Heart right ventricle (tissue), 16 donors: ENCODE measurements at regions not wholly inside any gene's neighbourhood (a gene's known extent, or its start where the extent isn't known, plus 50 kb on each side); places are given as distances from the start of the nearest gene placed in this dataset.

ENCODE experiments used
- ATAC-seq, 8 donors: fragments of 200-7000 bp; cut with Tn5 transposase; one replicate each; pipeline ENCODE4 v1.9.1; 2020; ENCODE audit warnings: mild to moderate bottlenecking in 8 of 8, moderate library complexity in 8 of 8, moderate number of reproducible peaks in 1 of 8
- DNase-seq, 2 donors: peaks; one replicate each; pipeline ENCODE4 v3.0.0-alpha.2; 2020
- H3K27ac ChIP-seq, 10 donors: fragments of 200-600 bp; sonication (generic) in 2 of 10; one replicate each; pipeline versions ENCODE4 v1.5.0 to v1.8.0; 2020 to 2022; ENCODE audit warnings: mild to moderate bottlenecking in 3 of 10
- H3K27me3 ChIP-seq, 7 donors: fragments of 200-600 bp; one replicate each; pipeline ENCODE4 v1.8.0; 2021 to 2022; ENCODE audit warnings: mild to moderate bottlenecking in 2 of 7
- H3K36me3 ChIP-seq, 9 donors: fragments of 200-600 bp; sonication (generic) in 1 of 9; one replicate each; pipeline versions ENCODE4 v1.5.0 to v1.8.0; 2020 to 2022; ENCODE audit warnings: mild to moderate bottlenecking in 2 of 9
- H3K4me1 ChIP-seq, 9 donors: fragments of 200-600 bp; sonication (generic) in 1 of 9; one replicate each; pipeline versions ENCODE4 v1.5.0 to v1.8.0; 2020 to 2022; ENCODE audit warnings: mild to moderate bottlenecking in 4 of 9
- H3K4me3 ChIP-seq, 10 donors: fragments of 200-600 bp; sonication (generic) in 2 of 10; one replicate each; pipeline versions ENCODE4 v1.5.0 to v1.8.0; 2020 to 2022; ENCODE audit warnings: mild to moderate bottlenecking in 7 of 10, moderate library complexity in 2 of 10
- H3K9me3 ChIP-seq, 11 donors: fragments of 200-600 bp in 10 of 11; sonication (generic) in 2 of 11; one replicate each; pipeline versions ENCODE4 v1.5.0 to v1.8.0; 2013 to 2022; ENCODE audit warnings: mild to moderate bottlenecking in 2 of 11, control low read depth in 1 of 11, moderate library complexity in 1 of 11
- WGBS, 2 donors: extraction: QIAGEN DNeasy Blood & Tissue Kit; methylation state at CpG; one replicate each; pipeline ENCODE4 v1.1.7; 2013; ENCODE audit warnings: inconsistent platforms in 1 of 2; 5-methylcytosine and 5-hydroxymethylcytosine counted together
- intact Hi-C, 10 donors: fragments of 100-400 bp; cut with DNase I; formaldehyde crosslinking; loops; one replicate each; pipeline versions ENCODE4 v1.11.1 to v1.14.2; 2022
- TF ChIP-seq, protein P1 (sequence below), 9 donors: fragments of 200-600 bp; sonication (generic) in 2 of 9; IDR thresholded peaks; one replicate each; pipeline versions ENCODE4 v1.5.0 to v1.8.0; 2021 to 2022; ENCODE audit warnings: antibody characterized with exemption in 9 of 9, mild to moderate bottlenecking in 5 of 9, moderate library complexity in 1 of 9
- donor health status: Arrhythmogenic right ventricular cardiomyopathy.
- donor health status: ischemic (EF 13 %, LVEDD 7.1; RV severe dilation, severe dysfunction).
- donor health status: healthy with polysubstance abuse.
- donor health status: DM: no; HTN: yes; CAD: no.
- donor health status: DM: no; HTN: no; CAD: no.
- donor health status: ischemic (EF 25% LVEDD 6.9; RV normal size, moderate dysfunction).
- donor health status: ischemic (EF 25% LVEDD 5.7; RV mildly dilated, moderate dysfunction).
- donor health status: healthy.
- donor health status: DM: yes; HTN: yes; CAD: no.
- donor health status: Ischemic cardiomyopathy.
- donor health status: ischemic (EF 35%, LVEDD 5.7; RV mildly dilated, moderate dysfunction).
- donor health status: nonischemic (EF 11% LVEDD 7.7; RV severe dilation, severe dysfunction).
- donor health status: DM: yes; HTN: yes; CAD: no.
- donor health status: PGD.
- donor health status: ischemic (EF 29% LVEDD 5.4; RV normal size, mild dysfunction).
- donor health status: nonischemic (EF 23%, LVEDD 6.1; RV moderate dilation, normal function).

- no peaks in the 10 kb centered on the region for H3K36me3 ChIP-seq
- intact Hi-C loops = no loop called here
- H3K9me3 ChIP-seq = no peaks in the 10 kb centered on the region
- DNase-seq (no peak), ATAC-seq (no peak)
- 71 to 73% methylated on average over 6 of the region's 6 CpGs for WGBS, 2 donors
- no peak overlapping the region for H3K4me3 ChIP-seq
- H3K27ac ChIP-seq = no peak overlapping the region
- peaks cover 0 to 6% (median 0%) of the 10 kb centered on the region in 9 donors for H3K4me1 ChIP-seq
- peaks cover 0 to 7% (median 0%) of the 10 kb centered on the region in 7 donors for H3K27me3 ChIP-seq
- TF ChIP-seq, protein P1, sequence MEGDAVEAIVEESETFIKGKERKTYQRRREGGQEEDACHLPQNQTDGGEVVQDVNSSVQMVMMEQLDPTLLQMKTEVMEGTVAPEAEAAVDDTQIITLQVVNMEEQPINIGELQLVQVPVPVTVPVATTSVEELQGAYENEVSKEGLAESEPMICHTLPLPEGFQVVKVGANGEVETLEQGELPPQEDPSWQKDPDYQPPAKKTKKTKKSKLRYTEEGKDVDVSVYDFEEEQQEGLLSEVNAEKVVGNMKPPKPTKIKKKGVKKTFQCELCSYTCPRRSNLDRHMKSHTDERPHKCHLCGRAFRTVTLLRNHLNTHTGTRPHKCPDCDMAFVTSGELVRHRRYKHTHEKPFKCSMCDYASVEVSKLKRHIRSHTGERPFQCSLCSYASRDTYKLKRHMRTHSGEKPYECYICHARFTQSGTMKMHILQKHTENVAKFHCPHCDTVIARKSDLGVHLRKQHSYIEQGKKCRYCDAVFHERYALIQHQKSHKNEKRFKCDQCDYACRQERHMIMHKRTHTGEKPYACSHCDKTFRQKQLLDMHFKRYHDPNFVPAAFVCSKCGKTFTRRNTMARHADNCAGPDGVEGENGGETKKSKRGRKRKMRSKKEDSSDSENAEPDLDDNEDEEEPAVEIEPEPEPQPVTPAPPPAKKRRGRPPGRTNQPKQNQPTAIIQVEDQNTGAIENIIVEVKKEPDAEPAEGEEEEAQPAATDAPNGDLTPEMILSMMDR (IDR thresholded peaks at IDR 0.05) = no peak
These were observed 120.0 kb upstream of the GOT2 start for GRCh38 chr16:58853854-58854791.

GRCh38 chr16:58850678-58851020 is 116.5 kb upstream of the GOT2 start:
- Histone ChIP-seq H3K4me1 (peaks cover 0 to 6% (median 0%) of the 10 kb centered on the region in 9 donors), H3K9me3 (no peaks in the 10 kb centered on the region), H3K36me3 (no peaks in the 10 kb centered on the region), H3K4me3 (no peak overlapping the region), H3K27me3 (peaks cover 0 to 7% (median 0%) of the 10 kb centered on the region in 7 donors), H3K27ac (no peak overlapping the region)
- 21 to 38% methylated on average over 3 of the region's 3 CpGs for WGBS, 2 donors
- DNase-seq (no peak), ATAC-seq (no peak)
- TF ChIP-seq, protein P1 (IDR thresholded peaks at IDR 0.05) = no peak
- intact Hi-C loops = no loop called here

DNA sequence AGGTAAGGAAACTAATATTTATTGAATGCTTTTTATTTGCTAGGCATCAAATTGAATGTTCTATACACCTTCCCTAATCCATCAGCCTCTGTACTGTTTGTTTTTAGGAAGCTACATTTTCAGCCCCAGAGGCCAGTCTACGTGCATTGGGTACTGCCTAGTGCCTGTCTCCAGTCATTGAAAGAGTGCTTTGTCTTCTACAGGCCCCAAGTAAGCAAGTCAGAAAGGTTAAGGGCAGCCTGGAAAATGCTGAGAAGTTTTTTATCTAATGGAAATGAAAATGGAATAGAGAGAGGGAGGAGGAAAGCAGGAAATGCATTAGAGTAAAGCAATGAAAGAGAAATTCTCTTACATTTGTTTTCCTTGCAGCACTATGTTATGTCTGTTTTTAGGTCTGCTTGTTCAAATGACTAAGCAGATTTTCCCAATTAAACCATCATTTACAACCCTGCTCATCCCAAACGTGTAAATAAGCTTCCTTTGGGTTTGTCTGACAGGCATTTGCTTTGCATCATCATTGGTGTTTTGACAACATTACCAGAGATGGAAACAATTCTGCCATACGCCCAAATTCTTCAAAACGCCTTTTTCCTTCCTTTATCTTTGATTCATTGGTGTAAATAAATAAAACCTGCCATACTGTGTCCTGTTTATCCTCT is 116.0 kb upstream of the GOT2 start:
- Histone ChIP-seq H3K27me3 (peaks cover 0 to 7% (median 0%) of the 10 kb centered on the region in 7 donors), H3K36me3 (no peaks in the 10 kb centered on the region), H3K27ac (no peak overlapping the region), H3K4me3 (no peak overlapping the region), H3K9me3 (no peaks in the 10 kb centered on the region), H3K4me1 (peaks cover 0 to 6% (median 0%) of the 10 kb centered on the region in 9 donors)
- DNase-seq (no peak), ATAC-seq (no peak)
- TF ChIP-seq, protein P1 (IDR thresholded peaks at IDR 0.05) = no peak
- 37 to 42% methylated on average over 4 of the region's 4 CpGs for WGBS, 2 donors
- intact Hi-C loops = no loop called here

DNA sequence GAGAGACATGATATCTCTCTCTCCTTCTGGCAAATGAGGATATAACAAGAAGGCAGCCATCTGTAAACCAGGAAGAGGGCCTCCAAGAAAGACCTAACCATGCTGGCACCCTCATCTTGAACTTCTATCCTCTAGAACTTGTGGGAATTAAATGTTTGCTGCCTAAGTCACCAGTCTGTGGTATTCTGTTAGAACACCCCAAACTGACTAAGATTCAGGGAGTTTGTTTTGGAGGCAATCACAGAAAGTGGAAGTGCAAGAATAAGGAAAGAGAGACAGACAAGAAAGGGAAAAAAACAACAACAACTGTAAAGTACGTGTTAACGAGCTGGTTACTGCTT is 114.5 kb upstream of the GOT2 start:
- no peak for ATAC-seq
- H3K36me3 ChIP-seq = no peaks in the 10 kb centered on the region
- TF ChIP-seq, protein P1 (IDR thresholded peaks at IDR 0.05) = no peak
- intact Hi-C loops = no loop called here
- H3K4me3 ChIP-seq = no peak overlapping the region
- no peaks in the 10 kb centered on the region for H3K9me3 ChIP-seq
- no peak overlapping the region for H3K27ac ChIP-seq
- no peak for DNase-seq
- WGBS, 2 donors = 93 to 96% methylated on average over 2 of the region's 2 CpGs
- no peaks in the 10 kb centered on the region for H3K27me3 ChIP-seq
- H3K4me1 ChIP-seq = peaks cover 0 to 6% (median 0%) of the 10 kb centered on the region in 9 donors
